Peyer's patch (tissue), 4 donors: ENCODE measurements at regions not wholly inside any gene's neighbourhood (a gene's known extent, or its start where the extent isn't known, plus 50 kb on each side); places are given as distances from the start of the nearest gene placed in this dataset.

Source experiments
- DNase-seq, 3 donors: peaks; one replicate each; pipeline ENCODE4 v3.0.0-alpha.2; 2017 to 2019
- H3K27ac ChIP-seq, 4 donors: fragments of 200-600 bp; sonication (generic); one replicate each; pipeline ENCODE4 v1.5.1; 2016 to 2019
- H3K27me3 ChIP-seq, 2 donors: fragments of 200-600 bp; sonication (generic); one replicate each; pipeline ENCODE4 v1.5.1; 2019
- H3K36me3 ChIP-seq, 3 donors: fragments of 200-600 bp; sonication (generic); one replicate each; pipeline ENCODE4 v1.5.1; 2016 to 2019
- H3K4me1 ChIP-seq, 4 donors: fragments of 200-600 bp; sonication (generic); one replicate each; pipeline ENCODE4 v1.5.1; 2016 to 2019
- H3K4me3 ChIP-seq, 4 donors: fragments of 200-600 bp; sonication (generic); 1 replicate in 3 of 4; 2 replicates in 1 of 4; pipeline ENCODE4 v1.5.1; 2016 to 2019; ENCODE audit warnings: mild to moderate bottlenecking in 1 of 4
- H3K9me3 ChIP-seq, 4 donors: fragments of 200-600 bp; sonication (generic); one replicate each; pipeline ENCODE4 v1.5.1; 2016 to 2019; ENCODE audit warnings: mild to moderate bottlenecking in 1 of 4
- POLR2A ChIP-seq, 2 donors: fragments of 450-650 bp; IDR thresholded peaks; one replicate each; pipeline ENCODE4 v1.5.1; 2017; ENCODE audit warnings: antibody characterized with exemption in 2 of 2, mild to moderate bottlenecking in 2 of 2, moderate library complexity in 2 of 2
- TF ChIP-seq, protein P1 (sequence below), 6 experiments: fragments of 450-650 bp in 4 of 6; fragments of 200-600 bp in 2 of 6; sonication (generic) in 1 of 6; IDR thresholded peaks; one replicate each; pipeline ENCODE4 v1.5.1; 2017 to 2019; ENCODE audit warnings: antibody characterized with exemption in 6 of 6, mild to moderate bottlenecking in 3 of 6, moderate library complexity in 1 of 6

DNA sequence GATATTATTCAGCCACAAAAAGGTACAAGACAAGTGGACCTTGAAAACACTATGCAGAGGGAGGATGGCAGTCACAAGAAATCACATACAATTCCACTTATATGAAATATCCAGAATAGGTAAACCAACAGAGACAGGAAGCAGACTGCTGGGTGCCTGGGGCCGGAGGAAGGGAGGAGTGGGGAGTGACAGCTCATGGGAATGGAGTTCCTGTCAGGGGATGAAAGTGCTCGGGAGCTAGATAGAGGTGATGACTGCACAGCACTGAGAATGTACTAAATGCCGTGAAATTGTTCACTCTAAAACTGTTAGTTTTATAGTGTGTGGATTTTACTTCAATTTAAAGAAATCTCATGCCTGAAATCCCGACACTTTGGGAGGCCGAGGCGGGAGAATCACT, 74.2 kb upstream of the MED9 start:
- Histone ChIP-seq H3K9me3 (no peaks in the 10 kb centered on the region), H3K4me1 (peaks cover 0 to 16% (median 12%) of the 10 kb centered on the region in 4 donors), H3K27me3 (no peaks in the 10 kb centered on the region), H3K36me3 (no peaks in the 10 kb centered on the region), H3K27ac (no peak overlapping the region), H3K4me3 (no peak overlapping the region)
- DNase-seq, result no peak
- no peak for TF ChIP-seq POLR2A (IDR thresholded peaks at IDR 0.05)
- TF ChIP-seq, protein P1, sequence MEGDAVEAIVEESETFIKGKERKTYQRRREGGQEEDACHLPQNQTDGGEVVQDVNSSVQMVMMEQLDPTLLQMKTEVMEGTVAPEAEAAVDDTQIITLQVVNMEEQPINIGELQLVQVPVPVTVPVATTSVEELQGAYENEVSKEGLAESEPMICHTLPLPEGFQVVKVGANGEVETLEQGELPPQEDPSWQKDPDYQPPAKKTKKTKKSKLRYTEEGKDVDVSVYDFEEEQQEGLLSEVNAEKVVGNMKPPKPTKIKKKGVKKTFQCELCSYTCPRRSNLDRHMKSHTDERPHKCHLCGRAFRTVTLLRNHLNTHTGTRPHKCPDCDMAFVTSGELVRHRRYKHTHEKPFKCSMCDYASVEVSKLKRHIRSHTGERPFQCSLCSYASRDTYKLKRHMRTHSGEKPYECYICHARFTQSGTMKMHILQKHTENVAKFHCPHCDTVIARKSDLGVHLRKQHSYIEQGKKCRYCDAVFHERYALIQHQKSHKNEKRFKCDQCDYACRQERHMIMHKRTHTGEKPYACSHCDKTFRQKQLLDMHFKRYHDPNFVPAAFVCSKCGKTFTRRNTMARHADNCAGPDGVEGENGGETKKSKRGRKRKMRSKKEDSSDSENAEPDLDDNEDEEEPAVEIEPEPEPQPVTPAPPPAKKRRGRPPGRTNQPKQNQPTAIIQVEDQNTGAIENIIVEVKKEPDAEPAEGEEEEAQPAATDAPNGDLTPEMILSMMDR (IDR thresholded peaks at IDR 0.05), result no peak

DNA sequence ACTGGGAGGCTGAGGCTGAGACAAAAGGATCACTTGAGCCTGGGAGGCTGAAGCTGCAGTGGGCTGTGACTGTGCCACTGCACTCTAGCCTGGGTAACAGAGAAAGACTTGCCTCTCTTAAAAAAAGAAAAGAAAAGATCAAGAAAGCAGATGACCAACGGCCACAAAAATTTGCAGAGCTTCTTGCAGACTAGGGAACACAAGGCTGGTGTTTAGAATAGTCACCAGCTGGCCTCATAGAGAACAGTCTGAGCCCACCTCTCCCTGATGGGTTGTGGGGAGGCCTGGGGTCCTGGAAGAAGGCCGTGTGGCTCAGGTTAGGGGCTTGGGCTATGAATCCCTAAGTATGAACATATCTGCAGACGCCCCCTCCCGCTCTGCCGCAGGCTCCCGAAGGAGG, 73.7 kb upstream of the MED9 start:
- peak overlapping the region in 1 of 4 donors; percentile 77 for H3K27ac ChIP-seq
- DNase-seq, result no peak
- TF ChIP-seq, protein P1 (IDR thresholded peaks at IDR 0.05), result no peak
- TF ChIP-seq POLR2A (IDR thresholded peaks at IDR 0.05), result no peak

DNA sequence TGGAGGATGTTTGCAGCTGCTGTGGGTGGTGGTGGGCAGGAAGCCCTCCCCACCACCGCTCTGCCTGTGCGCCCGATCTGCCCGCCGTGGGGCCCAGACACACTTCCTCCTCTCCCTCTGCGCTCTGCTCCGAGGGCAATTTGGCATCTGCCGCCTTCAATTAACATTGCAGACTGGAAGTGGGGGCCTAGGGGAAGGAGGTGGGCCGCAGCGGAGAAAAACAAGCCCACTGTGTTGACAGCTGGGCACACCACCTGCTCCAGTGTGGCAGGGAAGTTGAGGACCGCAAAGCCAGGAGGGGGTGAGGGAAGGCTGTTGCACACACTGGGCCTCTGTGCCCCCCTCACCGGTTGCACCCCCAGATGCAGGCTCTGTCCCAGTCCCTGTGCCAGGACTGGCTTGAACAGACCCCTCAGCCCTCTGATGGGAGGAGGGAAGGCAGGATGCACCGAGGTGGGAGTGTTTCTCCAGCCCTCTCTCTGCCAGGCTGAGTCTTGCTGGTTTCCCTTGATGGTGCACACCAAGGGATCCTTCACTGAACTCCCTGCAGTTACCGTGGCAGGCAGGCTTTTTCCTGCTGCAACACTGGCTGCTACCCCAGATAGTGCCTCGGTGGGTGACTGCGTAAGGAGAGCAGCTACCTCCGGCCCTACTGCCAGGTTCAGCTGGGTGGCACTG, 72.8 kb upstream of the MED9 start:
- Histone ChIP-seq H3K9me3 (no peaks in the 10 kb centered on the region), H3K27me3 (no peaks in the 10 kb centered on the region), H3K27ac (peak overlapping the region in 2 of 4 donors; percentile 29 to 77), H3K4me3 (peak overlapping the region in 1 of 4 donors; percentile 7), H3K4me1 (peaks cover 0 to 16% (median 12%) of the 10 kb centered on the region in 4 donors), H3K36me3 (no peaks in the 10 kb centered on the region)
- TF ChIP-seq POLR2A (IDR thresholded peaks at IDR 0.05), result no peak
- TF ChIP-seq, protein P1 (IDR thresholded peaks at IDR 0.05), result no peak
- DNase-seq, result peak in 2 of 3 donors; percentile 84 to 86

More for the DNA sequence above, 73.7 kb upstream of the MED9 start:
- H3K4me1 ChIP-seq, result peaks cover 0 to 16% (median 12%) of the 10 kb centered on the region in 4 donors
- H3K9me3 ChIP-seq, result no peaks in the 10 kb centered on the region
- H3K27me3 ChIP-seq, result no peaks in the 10 kb centered on the region
- no peaks in the 10 kb centered on the region for H3K36me3 ChIP-seq
- peak overlapping the region in 1 of 4 donors; percentile 7 for H3K4me3 ChIP-seq

DNA sequence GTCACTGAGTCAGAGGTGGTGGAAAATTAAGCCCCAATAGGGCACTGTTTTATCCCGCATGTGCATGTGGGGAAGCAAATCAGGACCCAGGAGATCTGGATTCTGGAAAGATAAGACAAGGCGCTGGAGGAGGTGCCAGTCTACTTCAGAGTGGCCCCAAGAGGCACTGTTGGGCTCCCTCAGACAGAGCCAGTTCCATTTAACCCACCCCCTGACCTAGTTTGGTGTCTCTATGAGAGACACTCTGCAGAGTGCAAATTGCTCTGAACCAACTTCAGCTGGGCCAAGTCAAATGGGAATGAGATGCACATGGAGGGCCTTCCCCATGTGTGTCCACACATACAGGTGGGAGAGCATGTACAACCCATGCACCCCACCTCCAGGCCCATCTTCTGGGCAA, 71.1 kb upstream of the MED9 start:
- TF ChIP-seq, protein P1 (IDR thresholded peaks at IDR 0.05), result no peak
- no peak for TF ChIP-seq POLR2A (IDR thresholded peaks at IDR 0.05)
- DNase-seq, result no peak

DNA sequence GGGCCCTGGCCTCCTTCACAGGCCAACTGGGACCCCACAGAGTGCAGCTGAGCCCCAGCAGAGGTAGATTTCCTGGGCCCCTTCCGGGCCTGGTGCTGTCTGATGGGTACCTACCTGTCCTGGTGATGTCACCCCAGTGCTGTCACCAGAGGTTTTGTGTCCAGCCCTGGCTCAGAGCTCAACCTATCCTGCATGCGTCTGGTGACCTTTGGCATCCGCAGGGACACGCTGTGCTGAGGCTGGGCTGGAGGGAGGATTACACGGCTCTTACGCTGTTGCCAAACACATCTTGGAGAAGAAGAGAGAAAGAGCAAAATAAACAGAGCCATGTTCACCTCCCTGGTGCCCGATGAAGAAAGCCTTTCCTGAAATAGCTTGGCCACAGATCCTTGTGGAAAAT, 70.6 kb upstream of the MED9 start:
- peaks cover 0 to 16% (median 12%) of the 10 kb centered on the region in 4 donors for H3K4me1 ChIP-seq
- DNase-seq, result no peak

More for the DNA sequence above, 71.1 kb upstream of the MED9 start:
- Histone ChIP-seq H3K27me3 (no peaks in the 10 kb centered on the region), H3K36me3 (no peaks in the 10 kb centered on the region), H3K27ac (no peak overlapping the region), H3K4me3 (no peak overlapping the region), H3K9me3 (no peaks in the 10 kb centered on the region), H3K4me1 (peaks cover 0 to 16% (median 12%) of the 10 kb centered on the region in 4 donors)

More for the DNA sequence above, 70.6 kb upstream of the MED9 start:
- Histone ChIP-seq H3K9me3 (no peaks in the 10 kb centered on the region), H3K36me3 (no peaks in the 10 kb centered on the region), H3K27me3 (no peaks in the 10 kb centered on the region), H3K27ac (no peak overlapping the region), H3K4me3 (no peak overlapping the region)
- TF ChIP-seq, protein P1 (IDR thresholded peaks at IDR 0.05), result no peak
- no peak for TF ChIP-seq POLR2A (IDR thresholded peaks at IDR 0.05)
